ENCODE measurements at regions not wholly inside any gene's neighbourhood (a gene's known extent, or its start where the extent isn't known, plus 50 kb on each side); places are given as distances from the start of the nearest gene placed in this dataset.

DNA sequence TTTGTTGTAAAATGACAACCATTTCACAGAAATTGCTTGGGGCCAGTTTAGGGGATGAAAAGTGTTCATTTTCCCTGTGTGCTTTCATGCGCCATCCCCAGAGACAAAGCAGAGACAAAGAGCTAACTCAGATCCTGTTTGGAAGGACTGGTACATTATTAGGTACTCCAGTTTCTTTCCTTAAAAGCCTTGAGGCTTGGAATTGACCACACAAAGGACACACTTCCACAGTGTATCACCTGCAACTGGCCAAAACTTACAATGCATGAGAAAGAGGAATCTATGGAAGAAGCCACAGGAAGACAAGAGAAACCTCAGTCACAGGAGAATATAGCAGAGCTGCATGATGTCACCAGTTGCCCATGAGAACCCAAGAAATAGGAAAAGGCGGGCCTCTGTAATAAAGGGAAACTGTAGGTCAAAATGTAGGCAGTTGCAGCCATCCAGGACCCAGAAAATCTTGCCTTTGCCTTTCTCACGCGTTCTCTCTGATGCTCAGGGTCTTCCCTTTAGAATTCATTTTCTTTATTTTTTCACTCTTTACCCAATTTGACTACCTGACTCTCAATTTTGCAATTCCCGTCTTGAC lies 339.0 kb downstream of the RMST start:
- TF ChIP-seq CTCF (IDR thresholded peaks at IDR 0.05; ENCODE audit: insufficient read depth, low read length, poor library complexity, severe bottlenecking), result no peak

DNA sequence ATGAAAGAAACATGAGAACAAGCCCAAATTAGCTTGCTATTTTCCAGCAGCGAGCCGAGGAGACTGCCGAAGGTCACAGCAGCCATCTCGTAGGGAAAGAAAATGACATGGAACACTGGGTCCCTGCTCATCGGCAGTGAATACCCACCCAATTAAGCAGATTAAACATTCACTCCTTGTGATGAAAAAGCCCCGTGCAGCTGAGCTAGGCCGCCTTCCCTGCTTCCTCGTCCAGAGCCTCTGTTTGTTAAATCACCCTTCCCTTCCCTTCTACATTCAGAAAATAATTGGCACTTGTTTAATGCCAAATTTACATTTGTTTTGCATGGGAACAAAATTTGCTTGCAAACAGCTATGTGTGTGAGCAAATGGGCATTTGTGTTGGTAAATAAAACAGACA lies 342.5 kb downstream of the RMST start:
- Histone ChIP-seq H3K36me3 (ENCODE audit: control insufficient read depth, insufficient read depth, low read length) (no peaks in the 10 kb centered on the region), H3K27me3 (ENCODE audit: control insufficient read depth, insufficient read depth, low read length) (no peaks in the 10 kb centered on the region), H3K4me3 (ENCODE audit: low read depth, low read length) (no peak overlapping the region)
- TF ChIP-seq CTCF (IDR thresholded peaks at IDR 0.05; ENCODE audit: insufficient read depth, low read length, poor library complexity, severe bottlenecking), result no peak
- DNase-seq (ENCODE audit: low read depth), result no peak

More for the DNA sequence above, 339.0 kb downstream of the RMST start:
- no peaks in the 10 kb centered on the region for H3K36me3 ChIP-seq (ENCODE audit: control insufficient read depth, insufficient read depth, low read length)
- DNase-seq (ENCODE audit: low read depth), result no peak
- H3K27me3 ChIP-seq (ENCODE audit: control insufficient read depth, insufficient read depth, low read length), result no peaks in the 10 kb centered on the region
- H3K4me3 ChIP-seq (ENCODE audit: low read depth, low read length), result no peak overlapping the region

DNA sequence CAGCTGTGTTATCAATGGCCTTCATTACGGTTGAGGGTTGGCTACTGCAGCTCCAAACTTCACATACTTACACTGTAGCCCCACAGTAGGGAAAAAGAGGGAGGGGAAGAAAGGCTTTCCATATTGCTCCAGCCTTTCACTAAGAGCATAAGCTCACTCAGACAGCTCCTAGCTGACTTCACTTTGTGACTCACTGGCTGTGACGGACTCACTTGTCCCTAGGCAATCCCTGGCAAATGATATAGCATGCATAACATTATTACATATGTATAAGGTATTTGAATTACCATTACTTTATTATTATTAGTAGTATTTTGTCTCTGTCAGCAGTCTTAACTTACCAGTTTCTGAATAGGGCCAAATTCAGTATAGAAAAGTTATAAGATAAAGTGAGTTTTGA lies 350.7 kb downstream of the RMST start:
- no peaks in the 10 kb centered on the region for H3K27me3 ChIP-seq (ENCODE audit: control insufficient read depth, insufficient read depth, low read length)
- H3K36me3 ChIP-seq (ENCODE audit: control insufficient read depth, insufficient read depth, low read length), result no peaks in the 10 kb centered on the region
- H3K4me3 ChIP-seq (ENCODE audit: low read depth, low read length), result no peak overlapping the region
- TF ChIP-seq CTCF (IDR thresholded peaks at IDR 0.05; ENCODE audit: insufficient read depth, low read length, poor library complexity, severe bottlenecking), result no peak
- DNase-seq (ENCODE audit: low read depth), result no peak

GRCh38 chr12:97821806-97822205 lies 359.2 kb downstream of the RMST start:
- TF ChIP-seq CTCF (IDR thresholded peaks at IDR 0.05; ENCODE audit: insufficient read depth, low read length, poor library complexity, severe bottlenecking), result no peak
- Histone ChIP-seq H3K4me3 (ENCODE audit: low read depth, low read length) (no peak overlapping the region), H3K36me3 (ENCODE audit: control insufficient read depth, insufficient read depth, low read length) (no peaks in the 10 kb centered on the region), H3K27me3 (ENCODE audit: control insufficient read depth, insufficient read depth, low read length) (no peaks in the 10 kb centered on the region)
- DNase-seq (ENCODE audit: low read depth), result no peak

DNA sequence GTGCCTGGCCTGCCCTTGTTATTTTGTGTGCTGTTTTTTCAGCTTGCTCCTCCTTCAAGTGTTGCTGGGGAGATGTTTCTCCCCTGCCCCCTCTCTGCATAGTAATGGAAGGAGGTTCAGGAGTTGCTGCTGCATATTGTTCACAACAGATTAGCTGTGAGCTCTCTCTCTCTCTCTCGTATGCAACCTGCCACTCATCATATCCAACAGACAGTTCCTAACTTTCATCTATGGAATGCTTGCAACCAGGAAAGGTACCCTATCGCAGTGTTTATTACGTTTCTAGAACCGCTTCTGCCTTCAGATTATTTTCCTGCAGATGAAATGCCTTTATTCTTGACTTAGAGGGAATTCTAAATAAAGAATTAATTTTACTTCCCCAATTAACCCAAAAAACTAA lies 372.9 kb downstream of the RMST start:
- H3K27me3 ChIP-seq (ENCODE audit: control insufficient read depth, insufficient read depth, low read length), result no peaks in the 10 kb centered on the region
- no peaks in the 10 kb centered on the region for H3K36me3 ChIP-seq (ENCODE audit: control insufficient read depth, insufficient read depth, low read length)
- no peak for TF ChIP-seq CTCF (IDR thresholded peaks at IDR 0.05; ENCODE audit: insufficient read depth, low read length, poor library complexity, severe bottlenecking)
- no peak for DNase-seq (ENCODE audit: low read depth)
- no peak overlapping the region for H3K4me3 ChIP-seq (ENCODE audit: low read depth, low read length)

DNA sequence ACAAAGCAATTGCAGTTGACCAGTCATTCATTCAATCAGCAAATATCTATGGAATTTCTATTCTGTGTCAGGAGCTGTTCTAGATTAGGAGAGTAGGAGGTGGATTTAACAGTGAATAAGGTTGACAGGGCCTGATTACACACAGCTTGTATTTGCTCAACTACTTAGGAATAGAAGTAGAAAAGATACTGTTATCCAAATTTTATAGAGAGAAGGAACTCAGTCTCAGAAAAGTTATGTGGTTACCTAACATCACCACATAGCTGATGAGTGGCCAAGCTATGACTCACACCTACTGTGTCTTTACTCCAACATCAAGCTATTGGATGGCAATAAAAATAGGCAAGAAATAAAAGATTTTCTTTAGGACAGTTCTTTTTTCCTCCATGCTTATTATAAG lies 374.8 kb downstream of the RMST start:
- DNase-seq (ENCODE audit: low read depth), result peak; percentile 57

More for the DNA sequence above, 374.8 kb downstream of the RMST start:
- TF ChIP-seq CTCF (IDR thresholded peaks at IDR 0.05; ENCODE audit: insufficient read depth, low read length, poor library complexity, severe bottlenecking), result no peak
- H3K27me3 ChIP-seq (ENCODE audit: control insufficient read depth, insufficient read depth, low read length), result no peaks in the 10 kb centered on the region
- H3K36me3 ChIP-seq (ENCODE audit: control insufficient read depth, insufficient read depth, low read length), result no peaks in the 10 kb centered on the region
- H3K4me3 ChIP-seq (ENCODE audit: low read depth, low read length), result no peak overlapping the region

All from kidney epithelial cell (primary cell).